Ascending aorta (tissue), 2 donors: ENCODE measurements at regions not wholly inside any gene's neighbourhood (a gene's known extent, or its start where the extent isn't known, plus 50 kb on each side); places are given as distances from the start of the nearest gene placed in this dataset.
"Not testable (repeated sequence)": the region's sequence is repeated elsewhere in the genome, so short reads cannot be mapped to it uniquely, and the experiment has no call there.

Experiments
- DNase-seq, 2 donors: peaks; one replicate each; pipeline ENCODE4 v3.0.0-alpha.2; 2019; ENCODE audit warnings: low spot score in 2 of 2
- H3K27ac ChIP-seq, 2 donors: fragments of 200-600 bp; sonication (generic); one replicate each; pipeline ENCODE4 v1.5.1; 2016 to 2017; ENCODE audit warnings: mild to moderate bottlenecking in 1 of 2
- H3K27me3 ChIP-seq: fragments of 200-600 bp; sonication (generic); one replicate; pipeline ENCODE4 v1.5.1; 2017
- H3K36me3 ChIP-seq, 2 donors: fragments of 200-600 bp; sonication (generic); one replicate each; pipeline ENCODE4 v1.5.1; 2016
- H3K4me1 ChIP-seq, 2 donors: fragments of 200-600 bp; sonication (generic); one replicate each; pipeline ENCODE4 v1.5.1; 2016 to 2017; ENCODE audit warnings: mild to moderate bottlenecking in 1 of 2
- H3K4me3 ChIP-seq, 2 donors: fragments of 200-600 bp; sonication (generic); one replicate each; pipeline ENCODE4 v1.5.1; 2016 to 2017; ENCODE audit warnings: mild to moderate bottlenecking in 1 of 2
- H3K9me3 ChIP-seq, 2 donors: fragments of 200-600 bp; sonication (generic); one replicate each; pipeline ENCODE4 v1.5.1; 2016
- intact Hi-C: fragments of 100-400 bp; cut with DNase I; formaldehyde crosslinking; loops from one replicate; pipeline ENCODE4 v1.15.1; 2023

GRCh38 chr2:242165115-242165514 is 295.6 kb downstream of the RTP5 start:
- H3K9me3 ChIP-seq, H3K4me1 ChIP-seq, DNase-seq, H3K27ac ChIP-seq, H3K4me3 ChIP-seq, H3K27me3 ChIP-seq, H3K36me3 ChIP-seq, intact Hi-C loops: not testable (repeated sequence)

- H3K4me1 ChIP-seq, H3K4me3 ChIP-seq, H3K36me3 ChIP-seq, DNase-seq, intact Hi-C loops, H3K27ac ChIP-seq, H3K9me3 ChIP-seq, H3K27me3 ChIP-seq: not testable (repeated sequence)
These were observed 301.8 kb downstream of the RTP5 start for GRCh38 chr2:242171290-242171689.
